ENCODE measurements at regions not wholly inside any gene's neighbourhood (a gene's known extent, or its start where the extent isn't known, plus 50 kb on each side); places are given as distances from the start of the nearest gene placed in this dataset.

DNA sequence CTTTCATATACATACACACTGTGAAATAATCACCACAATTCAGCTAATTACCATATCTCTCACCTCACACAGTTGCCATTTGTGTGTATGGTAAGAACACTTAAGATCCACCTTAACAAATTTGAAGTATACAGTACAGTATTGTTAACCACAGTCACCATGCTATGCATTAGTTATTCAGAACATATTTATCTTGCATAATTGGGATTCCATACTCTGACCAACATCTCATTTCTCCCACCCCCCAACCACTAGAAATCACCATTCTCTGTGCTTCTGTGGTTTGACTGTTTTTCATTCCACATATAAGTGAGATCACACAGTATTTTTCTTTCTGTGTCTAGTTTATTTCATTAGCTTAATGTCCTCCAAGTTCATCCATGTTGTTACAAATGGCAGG is 247.7 kb upstream of the CTNNB1 start:
- H3K4me1 ChIP-seq: no peaks in the 10 kb centered on the region
- H3K27ac ChIP-seq (replicated peaks in 1 of 4): no peak overlapping the region
- intact Hi-C loops (cut with DNase I): no loop called here
- H3K27me3 ChIP-seq: no peaks in the 10 kb centered on the region
- no peak for DNase-seq (ENCODE audit: extremely low spot score)
- peaks cover 0 to 8% (median 3%) of the 10 kb centered on the region in 4 donors for H3K9me3 ChIP-seq
- no peaks in the 10 kb centered on the region for H3K36me3 ChIP-seq
- TF ChIP-seq POLR2A (IDR thresholded peaks at IDR 0.05; ENCODE audit: low read depth) (no peak), CTCF (IDR thresholded peaks at IDR 0.05) (no peak), POLR2AphosphoS5 (IDR thresholded peaks at IDR 0.05) (no peak), EP300 (IDR thresholded peaks at IDR 0.05) (no peak)
- no peak overlapping the region for H3K4me3 ChIP-seq

GRCh38 chr3:40961104-40961857 is 238.0 kb upstream of the CTNNB1 start:
- H3K36me3 ChIP-seq: no peaks in the 10 kb centered on the region
- WGBS: 89% methylated on average over 5 of the region's 5 CpGs
- DNase-seq (ENCODE audit: extremely low spot score): no peak
- no peak for TF ChIP-seq CTCF (IDR thresholded peaks at IDR 0.05)
- no peak overlapping the region for H3K27ac ChIP-seq (replicated peaks in 1 of 4)
- no peaks in the 10 kb centered on the region for H3K27me3 ChIP-seq
- no peak overlapping the region for H3K4me3 ChIP-seq
- peaks cover 0 to 7% (median 4%) of the 10 kb centered on the region in 4 donors for H3K9me3 ChIP-seq
- intact Hi-C loops (cut with DNase I): no loop called here
- no peaks in the 10 kb centered on the region for H3K4me1 ChIP-seq

DNA sequence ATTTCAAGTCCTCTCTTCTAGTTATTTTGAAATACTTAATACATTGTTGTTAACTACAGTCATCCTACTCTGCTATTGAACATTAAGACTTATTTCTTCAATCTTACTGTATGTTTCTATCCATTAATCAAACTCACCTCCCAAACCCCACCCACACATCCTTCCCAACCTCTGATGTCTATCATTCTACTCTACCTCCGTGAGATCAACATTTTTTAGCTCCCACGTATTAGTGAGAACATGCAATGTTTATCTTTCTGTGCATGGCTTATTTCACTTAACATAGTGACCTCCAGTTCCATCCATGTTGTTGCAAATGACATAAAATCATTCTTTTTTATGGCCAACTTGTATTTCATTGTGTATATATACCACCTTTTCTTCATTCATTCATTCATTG is 236.6 kb upstream of the CTNNB1 start:
- no peak for DNase-seq (ENCODE audit: extremely low spot score)
- Histone ChIP-seq H3K27ac (replicated peaks in 1 of 4) (no peak overlapping the region), H3K9me3 (peaks cover 0 to 7% (median 4%) of the 10 kb centered on the region in 4 donors), H3K4me3 (no peak overlapping the region), H3K4me1 (no peaks in the 10 kb centered on the region), H3K27me3 (no peaks in the 10 kb centered on the region), H3K36me3 (no peaks in the 10 kb centered on the region)
- intact Hi-C loops (cut with DNase I): no loop called here
- 70% methylated on average over 2 of the region's 2 CpGs for WGBS
- TF ChIP-seq CTCF (IDR thresholded peaks at IDR 0.05) (no peak), POLR2AphosphoS5 (IDR thresholded peaks at IDR 0.05) (no peak), POLR2A (IDR thresholded peaks at IDR 0.05; ENCODE audit: low read depth) (no peak), EP300 (IDR thresholded peaks at IDR 0.05) (no peak)

DNA sequence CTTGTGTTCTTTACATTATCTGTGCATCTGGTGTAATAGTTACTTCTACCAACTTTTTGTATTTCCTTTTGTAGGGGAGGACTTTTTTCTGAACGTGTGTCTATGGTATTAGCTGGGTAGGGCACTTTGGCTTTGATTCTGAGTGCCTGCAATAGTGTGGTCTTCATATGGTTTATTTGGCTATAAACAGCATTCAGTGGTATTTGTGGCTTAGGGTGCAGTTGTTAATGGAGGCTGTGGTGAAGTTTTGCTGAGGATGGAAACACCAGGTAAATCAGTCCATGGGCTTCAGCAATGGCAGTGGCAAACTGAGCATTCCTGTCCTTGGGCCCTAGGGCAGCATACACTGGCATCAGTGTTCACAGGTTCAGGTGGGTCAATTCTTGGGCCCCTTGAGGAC is 230.6 kb upstream of the CTNNB1 start:
- H3K27ac ChIP-seq (replicated peaks in 1 of 4): no peak overlapping the region
- H3K4me1 ChIP-seq: peaks cover 33 to 38% (median 36%) of the 10 kb centered on the region in 4 donors
- 81% methylated on average over 1 of the region's 1 CpG for WGBS
- no peaks in the 10 kb centered on the region for H3K36me3 ChIP-seq
- H3K9me3 ChIP-seq: no peaks in the 10 kb centered on the region
- H3K4me3 ChIP-seq: no peak overlapping the region
- intact Hi-C loops (cut with DNase I): no loop called here
- DNase-seq (ENCODE audit: extremely low spot score): no peak
- H3K27me3 ChIP-seq: no peaks in the 10 kb centered on the region
- TF ChIP-seq POLR2A (IDR thresholded peaks at IDR 0.05; ENCODE audit: low read depth) (no peak), POLR2AphosphoS5 (IDR thresholded peaks at IDR 0.05) (no peak), CTCF (IDR thresholded peaks at IDR 0.05) (no peak), EP300 (IDR thresholded peaks at IDR 0.05) (no peak)

GRCh38 chr3:40969341-40969740 is 230.0 kb upstream of the CTNNB1 start:
- Histone ChIP-seq H3K9me3 (no peaks in the 10 kb centered on the region), H3K4me3 (no peak overlapping the region)
- 97% methylated on average over 3 of the region's 3 CpGs for WGBS

More at GRCh38 chr3:40969341-40969740, 230.0 kb upstream of the CTNNB1 start:
- H3K27me3 ChIP-seq: no peaks in the 10 kb centered on the region
- TF ChIP-seq POLR2A (IDR thresholded peaks at IDR 0.05; ENCODE audit: low read depth): no peak
- no peak for TF ChIP-seq EP300 (IDR thresholded peaks at IDR 0.05)
- no peak for TF ChIP-seq CTCF (IDR thresholded peaks at IDR 0.05)
- no peak for TF ChIP-seq POLR2AphosphoS5 (IDR thresholded peaks at IDR 0.05)
- H3K36me3 ChIP-seq: no peaks in the 10 kb centered on the region
- H3K4me1 ChIP-seq: peaks cover 40 to 44% (median 43%) of the 10 kb centered on the region in 4 donors
- intact Hi-C loops (cut with DNase I): no loop called here
- no peak overlapping the region for H3K27ac ChIP-seq (replicated peaks in 1 of 4)
- DNase-seq (ENCODE audit: extremely low spot score): no peak
